Smooth muscle cell (in vitro differentiated cells): ENCODE measurements at regions not wholly inside any gene's neighbourhood (a gene's known extent, or its start where the extent isn't known, plus 50 kb on each side); places are given as distances from the start of the nearest gene placed in this dataset.

Experiments used
- DNase-seq: peaks from one replicate; lab custom pipeline; 2025; ENCODE audit not compliant: unreplicated experiment; lab: John Stamatoyannopoulos, UW
- H2AFZ ChIP-seq: fragments of 200-600 bp; sonication (generic); 2 replicates; pipeline ENCODE4 v1.6.0; 2016; ENCODE audit warnings: antibody characterized with exemption, low read depth, mild to moderate bottlenecking
- H3F3A ChIP-seq: fragments of 200-600 bp; sonication (generic); 2 replicates; pipeline ENCODE4 v1.6.0; 2017; ENCODE audit warnings: antibody characterized with exemption, low read depth
- H3K27ac ChIP-seq: fragments of 200-600 bp; sonication (generic); 2 replicates; pipeline ENCODE4 v1.5.1; 2016; ENCODE audit warnings: low read depth, mild to moderate bottlenecking
- H3K27me3 ChIP-seq: fragments of 200-600 bp; sonication (generic); 2 replicates; pipeline ENCODE4 v1.6.1; 2016; ENCODE audit warnings: low read depth, mild to moderate bottlenecking
- H3K36me3 ChIP-seq: fragments of 200-600 bp; sonication (generic); 2 replicates; pipeline ENCODE4 v1.5.1; 2016; ENCODE audit warnings: low read depth
- H3K4me1 ChIP-seq: fragments of 200-600 bp; sonication (generic); 2 replicates; pipeline ENCODE4 v1.5.1; 2016; ENCODE audit warnings: low read depth
- H3K4me2 ChIP-seq: fragments of 200-600 bp; sonication (generic); 2 replicates; pipeline ENCODE4 v1.6.0; 2016; ENCODE audit warnings: mild to moderate bottlenecking
- H3K4me3 ChIP-seq: fragments of 200-600 bp; sonication (generic); 2 replicates; pipeline ENCODE4 v1.5.1; 2016; ENCODE audit warnings: mild to moderate bottlenecking
- H3K79me2 ChIP-seq: fragments of 200-600 bp; sonication (generic); 2 replicates; pipeline ENCODE4 v1.6.0; 2016; ENCODE audit warnings: low read depth, mild to moderate bottlenecking
- H3K9ac ChIP-seq: fragments of 200-600 bp; sonication (generic); 2 replicates; pipeline ENCODE4 v1.6.0; 2016; ENCODE audit warnings: low read depth
- H3K9me3 ChIP-seq: fragments of 200-600 bp; sonication (generic); replicated peaks from 2 replicates; pipeline ENCODE4 v1.5.1; 2016; ENCODE audit warnings: low read depth
- H4K20me1 ChIP-seq: fragments of 200-600 bp; sonication (generic); 2 replicates; pipeline ENCODE4 v1.6.0; 2016; ENCODE audit warnings: low read depth
- WGBS: methylation state at CpG from one replicate; pipeline ENCODE4 v1.1.7; 2016; ENCODE audit warnings: low lambda C conversion rate; 5-methylcytosine and 5-hydroxymethylcytosine counted together
- TF ChIP-seq, protein P1 (sequence below): fragments of 200-600 bp; sonication (generic); IDR thresholded peaks from 2 replicates; pipeline ENCODE4 v1.5.1; 2017; ENCODE audit warnings: borderline replicate concordance, mild to moderate bottlenecking, antibody characterized with exemption; ENCODE audit not compliant: insufficient read depth, poor library complexity, severe bottlenecking

DNA sequence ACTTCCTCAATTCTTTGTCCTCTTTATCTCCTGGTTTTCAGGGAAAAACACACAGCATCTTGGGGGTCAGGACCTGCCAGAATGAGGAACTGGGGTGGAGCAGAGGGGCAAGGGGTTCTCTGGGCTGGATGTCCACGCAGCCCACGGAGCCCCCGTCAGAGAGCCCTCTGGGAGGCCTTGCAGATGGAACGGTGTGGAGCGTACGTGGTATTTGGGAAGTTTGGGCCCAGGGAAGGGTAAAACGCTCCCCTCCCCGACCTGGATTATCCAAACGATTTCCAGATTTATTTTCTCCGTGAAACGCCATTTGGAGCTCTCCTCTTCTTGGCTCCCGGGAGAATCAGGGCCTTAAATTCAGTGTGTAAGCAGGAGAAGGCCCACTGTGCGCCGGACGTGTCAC, 51.7 kb upstream of the ZNF536 start:
- Histone ChIP-seq H3K27me3 (no peaks in the 10 kb centered on the region), H3K27ac (no peak overlapping the region), H3K9ac (no peak overlapping the region), H3K4me1 (no peaks in the 10 kb centered on the region), H2AFZ (no peak overlapping the region), H3K9me3 (no peaks in the 10 kb centered on the region), H3F3A (no peaks in the 10 kb centered on the region), H3K4me2 (no peak overlapping the region), H3K4me3 (no peak overlapping the region), H4K20me1 (no peaks in the 10 kb centered on the region), H3K79me2 (no peaks in the 10 kb centered on the region), H3K36me3 (no peaks in the 10 kb centered on the region)
- TF ChIP-seq, protein P1, sequence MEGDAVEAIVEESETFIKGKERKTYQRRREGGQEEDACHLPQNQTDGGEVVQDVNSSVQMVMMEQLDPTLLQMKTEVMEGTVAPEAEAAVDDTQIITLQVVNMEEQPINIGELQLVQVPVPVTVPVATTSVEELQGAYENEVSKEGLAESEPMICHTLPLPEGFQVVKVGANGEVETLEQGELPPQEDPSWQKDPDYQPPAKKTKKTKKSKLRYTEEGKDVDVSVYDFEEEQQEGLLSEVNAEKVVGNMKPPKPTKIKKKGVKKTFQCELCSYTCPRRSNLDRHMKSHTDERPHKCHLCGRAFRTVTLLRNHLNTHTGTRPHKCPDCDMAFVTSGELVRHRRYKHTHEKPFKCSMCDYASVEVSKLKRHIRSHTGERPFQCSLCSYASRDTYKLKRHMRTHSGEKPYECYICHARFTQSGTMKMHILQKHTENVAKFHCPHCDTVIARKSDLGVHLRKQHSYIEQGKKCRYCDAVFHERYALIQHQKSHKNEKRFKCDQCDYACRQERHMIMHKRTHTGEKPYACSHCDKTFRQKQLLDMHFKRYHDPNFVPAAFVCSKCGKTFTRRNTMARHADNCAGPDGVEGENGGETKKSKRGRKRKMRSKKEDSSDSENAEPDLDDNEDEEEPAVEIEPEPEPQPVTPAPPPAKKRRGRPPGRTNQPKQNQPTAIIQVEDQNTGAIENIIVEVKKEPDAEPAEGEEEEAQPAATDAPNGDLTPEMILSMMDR, result no peak
- WGBS, result 91% methylated on average over 15 of the region's 15 CpGs
- no peak for DNase-seq

DNA sequence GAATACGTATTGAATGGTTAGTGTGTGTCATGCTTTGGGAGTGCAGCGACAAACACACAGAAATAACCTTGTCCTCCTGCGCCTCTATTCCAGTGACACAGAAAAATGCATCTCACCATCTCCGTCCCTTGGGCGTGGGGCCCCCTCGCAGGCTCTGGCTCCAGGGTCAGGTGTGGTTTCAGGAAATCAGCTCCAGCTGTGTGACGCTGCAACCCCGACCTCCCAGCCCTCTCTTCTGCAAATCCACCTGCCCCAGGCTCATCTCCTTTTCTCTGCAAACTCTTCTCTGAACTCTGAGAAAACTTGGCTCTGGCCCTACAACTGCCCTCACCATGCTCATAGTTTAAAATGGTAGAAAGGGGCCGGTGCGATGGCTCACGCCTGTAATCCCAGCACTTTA, 51.3 kb upstream of the ZNF536 start:
- no peaks in the 10 kb centered on the region for H3K79me2 ChIP-seq
- no peak overlapping the region for H3K4me3 ChIP-seq
- H3K9me3 ChIP-seq, result no peaks in the 10 kb centered on the region
- H3K27ac ChIP-seq, result no peak overlapping the region
- no peaks in the 10 kb centered on the region for H3K27me3 ChIP-seq
- H3K36me3 ChIP-seq, result no peaks in the 10 kb centered on the region
- H4K20me1 ChIP-seq, result no peaks in the 10 kb centered on the region
- H3F3A ChIP-seq, result no peaks in the 10 kb centered on the region
- TF ChIP-seq, protein P1, result no peak
- no peak for DNase-seq
- H3K4me1 ChIP-seq, result no peaks in the 10 kb centered on the region
- H3K9ac ChIP-seq, result no peak overlapping the region
- no peak overlapping the region for H3K4me2 ChIP-seq
- H2AFZ ChIP-seq, result no peak overlapping the region
- 92% methylated on average over 11 of the region's 11 CpGs for WGBS
